Gastroesophageal sphincter (tissue), 3 donors: ENCODE measurements at regions not wholly inside any gene's neighbourhood (a gene's known extent, or its start where the extent isn't known, plus 50 kb on each side); places are given as distances from the start of the nearest gene placed in this dataset.

Experiments
- CTCF ChIP-seq, 4 experiments: fragments of 200-600 bp in 2 of 4; fragments of 450-650 bp in 2 of 4; sonication (generic) in 1 of 4; IDR thresholded peaks; one replicate each; pipeline ENCODE4 v1.5.1; 2017 to 2019; ENCODE audit warnings: antibody characterized with exemption in 4 of 4, mild to moderate bottlenecking in 2 of 4, moderate library complexity in 2 of 4
- POLR2A ChIP-seq, 2 donors: fragments of 450-650 bp; IDR thresholded peaks; one replicate each; pipeline ENCODE4 v1.6.1; 2017; ENCODE audit warnings: antibody characterized with exemption in 2 of 2, mild to moderate bottlenecking in 2 of 2, moderate library complexity in 1 of 2

- TF ChIP-seq POLR2A (IDR thresholded peaks at IDR 0.05) = no peak
- no peak for TF ChIP-seq CTCF (IDR thresholded peaks at IDR 0.05)
Observed at GRCh38 chr7:52749880-52750279, 285.6 kb upstream of the POM121L12 start.
